Left lung (tissue), 4 donors: ENCODE measurements at regions not wholly inside any gene's neighbourhood (a gene's known extent, or its start where the extent isn't known, plus 50 kb on each side); places are given as distances from the start of the nearest gene placed in this dataset.

ENCODE experiments used
- ATAC-seq: fragments of 200-7000 bp; cut with Tn5 transposase; one replicate; pipeline ENCODE4 v1.9.1; 2020; ENCODE audit warnings: moderate library complexity
- DNase-seq, 4 donors: peaks; one replicate each; pipeline ENCODE4 v3.0.0-alpha.2; 2013 to 2020
- H3K27ac ChIP-seq, 2 donors: fragments of 200-600 bp; sonication (generic) in 1 of 2; one replicate each; pipeline versions ENCODE4 v1.5.0 to v1.8.0; 2020 to 2021
- H3K27me3 ChIP-seq, 2 donors: fragments of 200-600 bp; sonication (generic) in 1 of 2; one replicate each; pipeline versions ENCODE4 v1.5.0 to v1.8.0; 2020 to 2021
- H3K36me3 ChIP-seq, 2 donors: fragments of 200-600 bp; sonication (generic) in 1 of 2; one replicate each; pipeline versions ENCODE4 v1.5.0 to v1.8.0; 2020 to 2021
- H3K4me1 ChIP-seq, 2 donors: fragments of 200-600 bp; one replicate each; pipeline ENCODE4 v1.8.0; 2021
- H3K4me3 ChIP-seq, 2 donors: fragments of 200-600 bp; sonication (generic) in 1 of 2; one replicate each; pipeline versions ENCODE4 v1.5.0 to v1.8.0; 2020 to 2021; ENCODE audit warnings: mild to moderate bottlenecking in 1 of 2
- H3K9me3 ChIP-seq, 2 donors: fragments of 200-600 bp; sonication (generic) in 1 of 2; one replicate each; pipeline versions ENCODE4 v1.5.0 to v1.8.0; 2020 to 2021
- intact Hi-C, 2 donors: fragments of 100-400 bp; cut with DNase I; formaldehyde crosslinking; loops; one replicate each; pipeline versions ENCODE4 v1.11.2 to v1.14.2; 2022
- TF ChIP-seq, protein P1 (sequence below), 2 donors: fragments of 200-600 bp; sonication (generic) in 1 of 2; IDR thresholded peaks; one replicate each; pipeline versions ENCODE4 v1.5.0 to v1.8.0; 2021; ENCODE audit warnings: antibody characterized with exemption in 2 of 2
- donor health status: DM: no; HTN: yes; CAD: no.
- donor health status: DM: no; HTN: no; CAD: no.

DNA sequence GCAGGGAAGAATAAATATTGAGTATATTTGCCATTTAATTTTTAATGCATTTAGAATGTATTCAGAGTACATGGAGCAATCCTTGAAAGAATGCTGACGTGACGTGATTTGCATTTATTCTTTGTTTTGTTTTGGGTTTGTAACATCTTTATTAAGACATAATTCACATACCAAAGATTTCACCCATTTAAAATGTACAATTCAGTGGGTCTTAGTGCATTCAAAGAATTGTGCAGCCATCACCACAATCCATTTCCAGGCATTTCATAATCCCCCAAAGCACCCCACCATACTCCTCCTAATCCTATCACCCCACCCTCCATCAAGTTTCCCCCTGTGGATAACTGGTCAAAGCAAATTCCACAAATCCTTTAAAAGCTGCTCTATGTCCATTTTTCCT is 87.4 kb downstream of the FAM9B start:
- H3K9me3 ChIP-seq: no peaks in the 10 kb centered on the region
- DNase-seq: no peak
- H3K27me3 ChIP-seq: no peaks in the 10 kb centered on the region
- TF ChIP-seq, protein P1, sequence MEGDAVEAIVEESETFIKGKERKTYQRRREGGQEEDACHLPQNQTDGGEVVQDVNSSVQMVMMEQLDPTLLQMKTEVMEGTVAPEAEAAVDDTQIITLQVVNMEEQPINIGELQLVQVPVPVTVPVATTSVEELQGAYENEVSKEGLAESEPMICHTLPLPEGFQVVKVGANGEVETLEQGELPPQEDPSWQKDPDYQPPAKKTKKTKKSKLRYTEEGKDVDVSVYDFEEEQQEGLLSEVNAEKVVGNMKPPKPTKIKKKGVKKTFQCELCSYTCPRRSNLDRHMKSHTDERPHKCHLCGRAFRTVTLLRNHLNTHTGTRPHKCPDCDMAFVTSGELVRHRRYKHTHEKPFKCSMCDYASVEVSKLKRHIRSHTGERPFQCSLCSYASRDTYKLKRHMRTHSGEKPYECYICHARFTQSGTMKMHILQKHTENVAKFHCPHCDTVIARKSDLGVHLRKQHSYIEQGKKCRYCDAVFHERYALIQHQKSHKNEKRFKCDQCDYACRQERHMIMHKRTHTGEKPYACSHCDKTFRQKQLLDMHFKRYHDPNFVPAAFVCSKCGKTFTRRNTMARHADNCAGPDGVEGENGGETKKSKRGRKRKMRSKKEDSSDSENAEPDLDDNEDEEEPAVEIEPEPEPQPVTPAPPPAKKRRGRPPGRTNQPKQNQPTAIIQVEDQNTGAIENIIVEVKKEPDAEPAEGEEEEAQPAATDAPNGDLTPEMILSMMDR (IDR thresholded peaks at IDR 0.05): no peak
- intact Hi-C loops: no loop called here
- ATAC-seq: no peak
- no peaks in the 10 kb centered on the region for H3K36me3 ChIP-seq
- H3K27ac ChIP-seq: no peak overlapping the region
- no peak overlapping the region for H3K4me3 ChIP-seq
- H3K4me1 ChIP-seq: no peaks in the 10 kb centered on the region

DNA sequence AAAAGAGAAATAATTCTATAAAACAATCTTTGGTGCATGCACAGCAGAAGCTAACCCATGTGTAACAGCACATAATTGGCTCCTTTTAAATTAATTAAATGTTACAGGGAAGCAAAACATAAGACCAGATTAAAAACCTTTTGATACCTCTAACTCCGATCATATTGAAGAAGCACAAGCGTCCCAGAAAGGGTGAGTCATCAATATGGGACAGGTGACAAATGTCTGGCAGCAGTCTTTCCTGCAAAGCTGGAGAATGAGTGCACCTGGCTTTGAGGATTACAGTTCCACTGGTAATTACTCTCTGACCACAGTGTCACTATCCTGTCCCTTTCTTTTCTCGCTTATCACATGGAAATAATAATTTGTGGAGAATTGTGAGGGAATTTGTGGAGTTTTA is 94.6 kb downstream of the FAM9B start:
- no peak overlapping the region for H3K4me3 ChIP-seq
- ATAC-seq (no peak), DNase-seq (no peak)
- H3K4me1 ChIP-seq: no peaks in the 10 kb centered on the region
- H3K9me3 ChIP-seq: no peaks in the 10 kb centered on the region
- TF ChIP-seq, protein P1 (IDR thresholded peaks at IDR 0.05): no peak
- intact Hi-C loops: no loop called here
- no peak overlapping the region for H3K27ac ChIP-seq
- no peaks in the 10 kb centered on the region for H3K27me3 ChIP-seq
- no peaks in the 10 kb centered on the region for H3K36me3 ChIP-seq

DNA sequence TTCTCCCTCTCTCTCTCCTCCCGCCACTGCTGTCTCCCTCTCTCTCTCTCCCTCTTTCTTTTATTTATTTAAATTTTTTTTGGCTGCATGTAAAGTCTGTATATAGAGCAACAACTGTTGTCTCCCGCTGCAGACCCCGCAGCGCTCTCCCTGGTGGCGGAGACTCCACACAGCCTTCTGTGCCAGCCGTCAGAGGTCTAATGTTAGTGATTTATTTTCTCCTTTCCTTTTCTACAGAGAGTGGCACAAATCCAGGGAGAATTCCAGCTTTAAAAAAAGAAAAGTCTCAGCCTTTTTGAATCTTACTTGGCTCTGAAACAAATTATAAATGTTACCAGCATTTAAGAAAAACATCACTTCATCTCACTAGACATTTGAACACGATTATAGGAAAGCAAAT is 106.2 kb downstream of the FAM9B start:
- TF ChIP-seq, protein P1 (IDR thresholded peaks at IDR 0.05): no peak

DNA sequence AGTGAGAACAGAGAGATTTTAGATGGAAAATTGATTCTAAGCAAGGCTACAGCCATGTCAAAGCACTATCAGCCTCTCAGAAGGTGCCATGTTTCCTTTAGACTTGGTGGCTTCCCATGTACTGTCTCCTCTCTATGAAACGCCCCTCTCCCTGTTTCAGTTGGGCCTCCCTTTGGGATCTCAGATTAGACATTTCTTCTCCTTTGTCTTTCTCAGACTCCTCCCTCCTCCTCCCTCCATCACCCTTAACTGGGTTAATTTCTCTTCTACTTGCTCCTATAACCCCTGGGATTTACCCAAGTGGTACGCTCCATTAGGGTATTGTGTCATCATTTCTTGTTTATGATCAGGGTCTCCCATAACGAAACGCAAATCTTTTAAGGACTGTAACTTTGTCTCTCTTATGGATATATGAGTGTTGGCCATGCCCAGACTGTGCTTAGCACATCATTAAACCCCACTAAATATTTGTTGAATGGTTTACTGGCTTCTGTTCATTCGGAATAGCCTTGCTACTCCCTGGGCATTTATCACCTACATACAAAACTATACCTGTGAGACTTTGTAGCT is 106.8 kb downstream of the FAM9B start:
- intact Hi-C loops: no loop called here
- H3K4me3 ChIP-seq: no peak overlapping the region
- H3K4me1 ChIP-seq: no peaks in the 10 kb centered on the region
- no peak overlapping the region for H3K27ac ChIP-seq
- DNase-seq (peak in 1 of 4 donors; percentile 16), ATAC-seq (no peak)
- TF ChIP-seq, protein P1 (IDR thresholded peaks at IDR 0.05): no peak
- no peaks in the 10 kb centered on the region for H3K36me3 ChIP-seq
- no peaks in the 10 kb centered on the region for H3K27me3 ChIP-seq
- H3K9me3 ChIP-seq: no peaks in the 10 kb centered on the region

More for the DNA sequence above, 106.2 kb downstream of the FAM9B start:
- no peaks in the 10 kb centered on the region for H3K36me3 ChIP-seq
- DNase-seq (peak in 1 of 4 donors; percentile 59), ATAC-seq (no peak)
- intact Hi-C loops: no loop called here
- no peaks in the 10 kb centered on the region for H3K4me1 ChIP-seq
- no peaks in the 10 kb centered on the region for H3K27me3 ChIP-seq
- H3K27ac ChIP-seq: no peak overlapping the region
- H3K9me3 ChIP-seq: no peaks in the 10 kb centered on the region
- H3K4me3 ChIP-seq: no peak overlapping the region

DNA sequence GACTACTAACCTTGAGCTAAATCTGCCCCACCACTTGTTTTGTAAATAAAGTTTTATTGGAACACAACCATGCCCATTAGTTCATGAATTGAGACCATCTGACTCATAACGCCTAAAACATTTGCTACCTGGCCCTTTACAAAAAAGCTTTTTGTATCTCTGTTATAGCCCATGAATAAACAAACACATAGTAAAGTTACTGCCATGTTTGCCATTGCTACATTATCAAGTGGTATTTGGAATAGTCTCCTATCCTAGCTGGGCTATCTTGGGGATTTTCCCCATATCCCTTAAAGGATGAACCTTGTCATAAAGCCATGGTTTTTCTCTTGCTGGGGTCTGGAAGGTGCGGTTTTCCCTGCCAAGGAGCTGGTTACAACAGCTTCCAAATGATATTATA is 112.3 kb downstream of the FAM9B start:
- TF ChIP-seq, protein P1 (IDR thresholded peaks at IDR 0.05): no peak
- intact Hi-C loops: no loop called here
- Histone ChIP-seq H3K9me3 (no peaks in the 10 kb centered on the region), H3K27ac (no peak overlapping the region), H3K4me1 (no peaks in the 10 kb centered on the region), H3K4me3 (no peak overlapping the region), H3K36me3 (no peaks in the 10 kb centered on the region), H3K27me3 (no peaks in the 10 kb centered on the region)
- DNase-seq: no peak
- no peak for ATAC-seq
